ENCODE measurements at regions not wholly inside any gene's neighbourhood (a gene's known extent, or its start where the extent isn't known, plus 50 kb on each side); places are given as distances from the start of the nearest gene placed in this dataset.

GRCh38 chr4:159673221-159673620, 570.3 kb downstream of the RAPGEF2 start:
- no peak for DNase-seq

GRCh38 chr4:159674241-159674640, 571.4 kb downstream of the RAPGEF2 start:
- DNase-seq = no peak

DNA sequence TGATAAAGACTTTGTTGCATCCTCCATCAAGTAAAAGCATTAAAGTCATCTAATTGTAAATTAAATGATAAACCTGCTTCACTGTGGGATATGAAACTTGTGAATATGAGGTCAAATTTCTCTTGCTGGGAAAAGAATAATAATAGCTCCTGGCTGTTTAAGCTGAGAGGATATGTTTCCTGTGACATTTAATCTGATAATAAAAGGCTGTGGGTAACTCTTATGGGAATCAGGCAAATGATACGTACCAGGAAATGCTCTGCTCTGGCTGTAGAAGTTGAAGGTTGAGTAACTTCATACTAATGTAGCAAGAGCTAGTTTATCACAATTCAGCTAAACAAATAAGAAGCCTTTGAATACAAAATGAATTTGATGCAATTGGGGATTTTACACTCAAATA, 574.6 kb downstream of the RAPGEF2 start:
- DNase-seq = no peak

DNA sequence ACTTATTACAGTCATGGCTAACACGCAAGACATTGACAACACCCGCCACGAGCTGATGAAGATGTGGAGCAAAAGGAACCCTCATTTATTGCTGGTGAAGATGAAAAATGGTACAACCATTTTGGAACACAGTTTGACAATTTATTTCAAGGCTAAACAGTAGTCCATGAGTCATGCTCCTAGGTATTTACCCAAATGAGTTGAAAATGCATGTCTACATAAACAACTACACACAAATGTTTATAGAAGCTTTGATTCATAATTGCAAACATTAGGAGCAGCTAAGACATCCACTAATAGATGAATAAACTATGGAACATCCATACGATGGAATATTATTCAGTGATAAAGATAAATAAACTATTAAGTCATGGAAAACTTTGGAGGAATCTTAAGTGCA, 580.1 kb downstream of the RAPGEF2 start:
- no peak for DNase-seq

DNA sequence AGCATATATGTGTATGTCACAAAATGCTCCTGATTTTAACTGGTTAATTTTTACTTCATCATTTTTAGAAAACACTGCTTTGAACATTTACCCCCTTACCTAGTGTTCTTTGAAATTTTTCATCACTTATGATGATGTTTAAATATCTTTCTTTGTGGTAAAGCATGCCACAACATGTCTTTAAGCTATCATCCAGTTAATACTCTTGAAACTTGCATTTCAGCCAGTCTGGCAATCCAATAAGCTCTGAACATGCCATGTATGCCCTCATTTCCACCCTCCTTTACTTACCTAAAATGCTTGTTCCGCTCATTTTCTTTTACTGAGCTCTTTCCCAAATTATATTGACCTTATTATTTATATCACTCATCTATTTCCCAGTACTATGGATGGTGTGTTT, 581.2 kb downstream of the RAPGEF2 start:
- DNase-seq = no peak

DNA sequence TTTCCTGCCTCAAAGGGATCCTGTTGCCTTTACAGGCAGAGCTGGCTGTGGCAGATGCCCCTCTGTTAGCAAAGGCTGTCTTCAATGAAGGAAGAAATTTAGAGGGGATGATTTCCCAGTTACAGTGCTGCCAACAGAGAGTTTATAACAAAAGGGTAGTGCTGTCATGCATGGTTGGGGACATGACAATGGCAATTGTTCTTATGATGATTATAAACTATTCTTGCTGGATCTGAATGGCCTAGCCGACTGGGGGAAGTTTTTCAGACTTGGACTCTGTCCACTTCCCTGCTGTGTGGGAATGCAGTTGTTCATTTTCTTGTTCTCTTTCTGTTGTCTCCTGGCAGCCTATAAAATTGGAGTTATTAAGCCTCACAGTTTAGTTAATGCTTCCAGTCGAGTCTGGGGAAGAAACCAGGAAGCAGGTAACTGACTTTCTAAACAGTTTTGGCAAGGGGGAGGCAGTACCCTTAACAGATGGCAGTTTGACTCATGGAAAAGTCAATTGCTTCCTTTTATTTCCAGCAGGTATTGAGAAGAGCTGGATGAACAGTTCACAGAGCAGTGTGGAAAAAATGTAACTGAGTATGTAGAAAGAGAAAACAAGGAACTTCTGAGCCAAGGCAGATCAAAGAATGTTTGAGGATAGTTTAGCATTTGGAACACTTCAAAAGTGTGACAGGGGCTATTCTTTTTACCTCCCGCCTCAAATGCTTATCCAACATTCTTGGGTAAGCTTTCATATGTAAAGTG, 582.6 kb downstream of the RAPGEF2 start:
- DNase-seq = no peak

DNA sequence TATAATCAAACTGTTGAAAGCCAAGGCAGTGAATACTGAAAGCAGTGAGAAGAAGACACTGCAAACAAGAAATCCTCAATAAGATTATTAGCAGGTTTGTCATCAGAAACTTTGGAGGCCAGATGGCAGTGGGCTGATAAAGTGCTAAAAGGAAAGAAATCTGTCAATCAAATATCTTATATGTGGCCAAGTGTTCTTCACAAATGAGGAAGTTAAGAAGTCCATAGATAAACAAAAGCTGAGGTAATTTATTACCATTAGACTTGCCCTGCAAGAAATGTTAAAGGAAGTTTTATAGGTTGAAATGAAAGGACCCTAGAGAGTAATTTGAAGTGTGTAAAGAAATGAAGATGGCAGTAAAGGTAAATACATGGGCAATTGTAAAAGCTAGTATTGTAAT, 586.6 kb downstream of the RAPGEF2 start:
- DNase-seq = no peak

DNA sequence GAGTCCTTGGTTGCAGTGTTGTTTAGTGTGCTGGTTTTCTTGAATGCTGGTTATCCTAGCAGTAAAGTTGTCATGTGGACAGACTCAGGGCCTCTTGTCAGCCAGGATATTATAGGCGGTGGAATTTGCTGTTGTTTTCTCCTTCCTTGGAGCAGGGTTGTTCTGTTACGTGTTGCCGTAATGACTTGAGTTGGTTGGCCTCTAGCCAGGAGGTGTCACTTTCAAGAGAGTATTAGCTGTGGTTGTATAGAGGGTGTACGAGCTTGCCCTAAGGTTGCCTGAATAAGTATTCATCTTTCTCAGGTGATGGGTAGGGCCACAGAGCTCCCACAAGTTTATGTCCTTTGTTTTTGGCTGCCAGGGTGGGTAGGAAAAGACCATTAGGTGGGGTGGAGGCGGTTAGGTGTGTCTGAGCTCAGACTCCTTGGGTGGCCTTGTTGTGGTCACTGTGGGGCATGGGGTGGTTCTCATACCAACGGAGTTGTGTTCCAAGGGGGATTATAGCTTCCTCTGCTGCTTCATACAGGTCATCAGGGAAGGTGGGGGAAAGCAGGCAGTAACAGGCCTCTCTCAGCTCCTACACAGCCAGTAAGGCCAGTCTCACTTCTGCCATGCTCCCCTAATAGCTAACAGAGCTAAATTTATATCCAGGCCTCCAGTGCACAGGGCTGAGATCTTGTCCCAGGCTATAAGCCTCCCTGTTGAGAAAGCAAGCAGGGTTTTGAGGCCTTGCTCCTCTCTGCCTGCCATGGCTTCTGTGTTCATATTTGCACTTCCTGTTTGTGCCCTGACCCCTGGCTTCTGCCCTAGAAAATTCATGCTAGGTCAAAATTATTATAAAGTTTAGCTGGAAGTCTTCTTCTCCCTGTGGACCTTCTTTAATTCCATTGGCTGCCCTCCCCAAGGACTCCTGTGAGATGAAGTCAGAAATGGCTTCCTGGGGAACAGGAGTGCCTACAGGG, 594.7 kb downstream of the RAPGEF2 start:
- peak; percentile 14 for DNase-seq

DNA sequence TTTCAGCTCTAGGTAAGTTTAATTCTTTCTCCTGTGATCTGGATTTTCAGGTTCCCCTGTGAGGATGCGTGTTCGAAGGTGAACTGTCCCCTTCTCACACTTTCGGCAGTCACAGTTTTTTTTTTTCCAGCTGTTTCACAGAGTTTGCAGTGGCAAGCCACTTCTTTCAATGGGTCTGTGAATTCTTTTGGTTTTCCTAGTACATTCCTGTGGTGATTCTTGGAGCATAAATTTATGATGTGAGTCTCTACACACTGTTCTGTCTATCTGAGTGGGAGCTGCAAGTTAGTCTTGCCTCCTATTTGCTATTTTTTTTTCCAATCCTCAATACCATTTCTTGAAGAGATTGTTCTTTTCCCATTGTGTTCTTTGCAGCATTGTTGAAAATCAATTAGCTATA, 595.5 kb downstream of the RAPGEF2 start:
- DNase-seq = no peak

- no peak for DNase-seq
These were observed 599.3 kb downstream of the RAPGEF2 start for GRCh38 chr4:159702200-159702599.

- no peak for DNase-seq
These were observed 602.5 kb downstream of the RAPGEF2 start for GRCh38 chr4:159705334-159705733.

DNA sequence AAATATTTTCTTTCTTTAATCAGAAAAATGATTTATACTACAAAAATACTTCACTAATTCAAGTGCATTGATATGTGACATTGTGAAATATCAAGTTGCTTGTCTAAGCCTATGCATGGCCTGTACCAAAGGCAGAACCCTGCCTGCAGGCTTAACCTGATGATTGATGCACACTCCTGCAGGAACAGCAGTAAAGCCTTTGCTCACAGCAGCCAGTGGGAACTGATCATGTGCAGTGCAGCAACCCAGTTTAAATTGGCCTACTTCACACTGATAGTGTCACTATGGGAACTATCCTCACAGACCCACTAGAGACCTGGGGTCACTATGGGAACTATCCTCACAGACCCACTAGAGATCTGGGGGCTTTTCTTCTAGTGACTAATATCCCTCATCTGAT, 603.8 kb downstream of the RAPGEF2 start:
- DNase-seq = no peak

- DNase-seq = peak; percentile 18
These were observed 612.3 kb downstream of the RAPGEF2 start for GRCh38 chr4:159715180-159715579.

GRCh38 chr4:159719531-159719930, 616.7 kb downstream of the RAPGEF2 start:
- no peak for DNase-seq

- no peak for DNase-seq
These were observed 619.2 kb downstream of the RAPGEF2 start for GRCh38 chr4:159722052-159722451.

DNA sequence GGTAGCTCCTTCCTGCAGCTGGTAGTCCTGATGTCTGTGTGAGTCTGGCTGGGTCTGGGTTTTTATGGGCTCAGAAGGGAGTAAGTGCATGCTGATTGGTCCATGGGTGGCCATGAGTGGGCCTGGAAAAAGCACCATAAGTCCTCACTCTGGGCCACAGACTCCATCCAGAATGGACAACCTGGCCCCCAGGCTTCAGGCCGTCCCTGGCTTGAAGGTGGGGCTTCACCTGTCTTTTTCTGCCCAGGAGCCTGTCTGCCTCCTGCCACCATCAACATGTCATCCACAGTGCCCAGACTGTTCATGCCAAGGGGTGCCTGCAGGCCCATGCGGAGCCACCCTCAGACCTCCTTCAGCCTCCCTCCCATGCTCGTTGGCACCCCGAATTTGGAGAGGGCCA, 620.0 kb downstream of the RAPGEF2 start:
- no peak for DNase-seq

- no peak for DNase-seq
These were observed 620.6 kb downstream of the RAPGEF2 start for GRCh38 chr4:159723341-159724048.

GRCh38 chr4:159725571-159725970, 622.7 kb downstream of the RAPGEF2 start:
- DNase-seq = no peak

DNA sequence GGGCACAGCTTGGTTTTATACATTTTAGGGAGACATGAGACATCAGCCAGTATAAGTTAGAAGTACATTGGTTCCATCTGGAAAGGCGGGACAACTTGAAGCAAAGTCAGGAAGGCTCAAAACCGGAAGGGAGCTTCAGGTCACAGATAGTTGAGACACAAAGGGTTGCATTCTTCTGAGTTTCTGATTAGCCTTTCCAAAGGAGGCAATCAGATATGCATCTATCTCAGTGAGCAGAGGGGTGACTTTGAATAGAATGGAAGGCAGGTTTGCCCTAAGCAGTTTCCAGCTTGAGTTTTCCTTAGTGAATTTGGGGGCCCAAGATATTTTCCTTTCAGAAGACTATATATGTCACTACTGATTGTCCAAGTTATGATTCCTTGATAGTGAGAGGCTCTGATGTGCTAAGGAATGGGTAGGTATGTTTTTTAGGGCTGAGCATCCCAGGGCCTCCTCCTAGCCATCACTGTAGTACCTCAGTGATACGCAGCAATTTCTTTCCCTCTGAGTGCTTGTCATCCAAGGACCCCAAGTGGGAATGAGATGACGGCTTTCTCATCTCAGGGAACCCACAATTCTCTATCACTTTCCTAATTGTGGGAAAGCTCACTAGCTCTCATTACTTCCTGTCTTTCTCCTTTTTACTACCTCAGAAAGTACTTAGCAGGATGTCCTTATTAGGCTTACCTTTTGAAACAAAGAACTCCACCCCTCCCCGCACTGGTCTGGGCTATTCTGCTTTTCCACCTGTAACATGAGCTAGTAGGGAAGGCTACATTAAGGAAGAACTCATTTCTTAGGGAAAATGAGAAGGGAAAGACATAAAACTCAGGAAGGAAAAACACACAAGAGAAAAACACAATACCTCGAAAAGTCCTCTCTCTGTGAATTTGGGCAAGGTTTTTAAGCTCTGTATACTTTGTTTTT, 632.7 kb downstream of the RAPGEF2 start:
- DNase-seq = no peak

DNA sequence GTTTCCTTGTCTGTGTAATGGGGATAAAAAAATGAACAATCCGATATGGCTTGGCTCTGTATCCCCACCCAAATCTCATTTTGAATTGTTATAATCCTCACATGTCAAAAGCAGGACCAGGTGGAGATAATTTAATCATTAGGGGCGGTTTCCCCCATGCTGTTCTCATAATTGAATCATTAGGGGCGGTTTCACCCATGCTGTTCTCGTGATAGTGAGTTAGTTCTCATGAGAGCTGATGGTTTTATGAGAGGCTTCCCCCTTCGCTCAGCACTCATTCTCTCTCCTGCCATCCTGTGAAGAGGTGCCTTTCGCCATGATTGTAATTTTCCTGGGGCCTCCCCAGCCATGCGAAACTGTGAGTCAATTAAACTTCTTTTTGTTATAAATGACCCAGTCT, 633.5 kb downstream of the RAPGEF2 start:
- DNase-seq = no peak

DNA sequence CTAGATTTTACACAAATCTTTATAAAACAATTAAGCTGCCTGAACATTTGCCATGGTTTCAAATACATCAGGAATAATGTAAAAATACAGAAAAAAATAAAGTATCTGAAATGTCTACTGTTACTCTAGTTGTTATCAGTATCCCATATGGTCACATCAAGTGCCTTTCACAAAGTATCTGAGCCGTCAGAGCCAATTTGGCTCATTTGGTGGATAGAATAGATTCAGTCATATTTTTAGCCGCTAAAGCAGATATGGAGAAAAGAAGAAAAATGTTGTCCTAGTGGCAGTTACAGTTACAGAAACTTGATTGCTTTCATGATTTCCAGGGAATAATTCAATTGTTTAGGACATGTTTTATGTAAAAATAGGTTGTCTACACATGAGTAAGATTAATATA, 641.1 kb downstream of the RAPGEF2 start:
- no peak for DNase-seq

- no peak for DNase-seq
These were observed 645.1 kb downstream of the RAPGEF2 start for GRCh38 chr4:159747983-159748382.

Measured in NCI-H2171 treated with DMSO at 0.1 percent for 48 hours (cell line).